HepG2 (cell line): ENCODE measurements at regions not wholly inside any gene's neighbourhood (a gene's known extent, or its start where the extent isn't known, plus 50 kb on each side); places are given as distances from the start of the nearest gene placed in this dataset.
"Not testable (repeated sequence)": the region's sequence is repeated elsewhere in the genome, so short reads cannot be mapped to it uniquely, and the experiment has no call there.

Experiments
- ATAC-seq: fragments of 200-7000 bp; cut with Tn5 transposase; 3 replicates; pipeline ENCODE4 v1.9.1; 2020; ENCODE audit warnings: mild to moderate bottlenecking, moderate library complexity
- BruUV-seq: library from RNA; stranded (reverse); fragments of 400-500 nt; replicated peaks from 2 replicates; lab custom pipeline; 2021; lab: Mats Ljungman, UMichigan
- CTCF ChIA-PET: fragments of 300-600 bp; formaldehyde crosslinking; extraction: SDS; loops from one replicate; lab custom pipeline; 2021; ENCODE audit warnings: low total read pairs, inconsistent platforms, low intra/inter-chr PET ratio; lab: Yijun Ruan, JAX
- POLR2A ChIA-PET: fragments of 350-600 bp; sonication (Branson Sonifier 250); formaldehyde crosslinking; loops from one replicate; lab custom pipeline; 2020; ENCODE audit warnings: antibody characterized with exemption, inconsistent platforms; lab: Yijun Ruan, JAX
- DNase-seq: peaks from one replicate; pipeline ENCODE4 v3.0.0-alpha.2; 2015; ENCODE audit warnings: low spot score
- FAIRE-seq: peaks from 3 replicates; lab custom pipeline; 2011; peaks lifted over from hg19 to GRCh38; lab: Jason Lieb, UNC
- H2AFZ ChIP-seq: one replicate; pipeline ENCODE4 v1.6.1; 2011; ENCODE audit warnings: low read length, inconsistent platforms
- H3K27ac ChIP-seq: fragments of 300-600 bp; 3 replicates; pipeline ENCODE4 v1.8.0; 2011; ENCODE audit warnings: mixed run types, mild to moderate bottlenecking, mixed read lengths, low read length, inconsistent platforms; ENCODE audit not compliant: insufficient read depth; ENCODE audit errors: extremely low read length
- H3K27me3 ChIP-seq, 2 experiments: fragments of 200-600 bp in 1 of 2; 2 replicates in 1 of 2; 3 replicates in 1 of 2; pipeline versions ENCODE4 v1.6.0 to v1.8.0; 2011; ENCODE audit warnings: low read length in 2 of 2, mild to moderate bottlenecking in 2 of 2, moderate library complexity in 2 of 2, inconsistent platforms in 1 of 2; ENCODE audit not compliant: insufficient read depth in 2 of 2, control insufficient read depth in 1 of 2
- H3K36me3 ChIP-seq, 2 experiments: fragments of 200-600 bp in 1 of 2; replicated peaks in 1 of 2; 2 replicates in 1 of 2; 3 replicates in 1 of 2; pipeline versions ENCODE4 v1.5.1 to v1.8.0; 2011; ENCODE audit warnings: low read length in 2 of 2, inconsistent platforms in 1 of 2; ENCODE audit not compliant: insufficient read depth in 2 of 2, control insufficient read depth in 1 of 2
- H3K4me1 ChIP-seq: 2 replicates; pipeline ENCODE4 v1.5.1; 2012; ENCODE audit warnings: low read length, inconsistent platforms; ENCODE audit not compliant: insufficient read depth
- H3K4me2 ChIP-seq: 2 replicates; pipeline ENCODE4 v1.6.0; 2011; ENCODE audit warnings: low read depth, low read length, inconsistent platforms
- H3K4me3 ChIP-seq, 3 experiments: fragments of 200-600 bp in 1 of 3; sonication (generic), shearing (Covaris generic) in 1 of 3; replicated peaks in 1 of 3; 2 replicates each; pipeline ENCODE4 v1.5.1; 2011 to 2016; ENCODE audit warnings: low read length in 3 of 3, inconsistent platforms in 2 of 3, low read depth in 2 of 3, mild to moderate bottlenecking in 2 of 3, control low read depth in 1 of 3, mixed read lengths in 1 of 3; ENCODE audit not compliant: insufficient read depth in 1 of 3
- H3K79me2 ChIP-seq: one replicate; pipeline ENCODE4 v1.6.1; 2011; ENCODE audit warnings: low read length, inconsistent platforms; ENCODE audit not compliant: insufficient read depth
- H3K9ac ChIP-seq: 2 replicates; pipeline ENCODE4 v1.6.0; 2011; ENCODE audit warnings: mild to moderate bottlenecking, low read depth, low read length, inconsistent platforms; ENCODE audit not compliant: insufficient read depth
- H3K9me3 ChIP-seq: 2 replicates; pipeline ENCODE4 v1.5.1; 2012; ENCODE audit warnings: mild to moderate bottlenecking, low read length
- H4K20me1 ChIP-seq: 2 replicates; pipeline ENCODE4 v1.6.0; 2011; ENCODE audit warnings: inconsistent platforms, mild to moderate bottlenecking, low read length, moderate library complexity; ENCODE audit not compliant: insufficient read depth
- ERF ChIP-seq: IDR thresholded peaks from 2 replicates; pipeline ENCODE4 v1.6.1; 2018; ENCODE audit warnings: missing biosample characterization, missing genetic modification reagents
- FOXP1 ChIP-seq, 2 experiments: fragments of 450-650 bp in 1 of 2; IDR thresholded peaks; 2 replicates each; pipeline ENCODE4 v1.6.1; 2017 to 2018; ENCODE audit warnings: antibody characterized with exemption in 1 of 2
- GATAD2A ChIP-seq: IDR thresholded peaks from 2 replicates; pipeline ENCODE4 v1.6.1; 2016
- ONECUT2 ChIP-seq: sonication (generic); formaldehyde crosslinking; IDR thresholded peaks from 2 replicates; pipeline ENCODE4 v1.4.0; 2020; ENCODE audit warnings: missing genetic modification reagents
- SOX13 ChIP-seq, 3 experiments: fragments of 450-650 bp in 1 of 3; sonication (generic) in 1 of 3; formaldehyde crosslinking in 1 of 3; IDR thresholded peaks in 2 of 3; conservative IDR thresholded peaks in 1 of 3; 2 replicates each; pipeline versions ENCODE4 v1.5.0 to v1.6.1; 2016 to 2020; ENCODE audit warnings: antibody characterized with exemption in 1 of 3, mild to moderate bottlenecking in 1 of 3, missing compliant biosample characterization in 1 of 3, missing genetic modification reagents in 1 of 3, moderate library complexity in 1 of 3
- STAG1 ChIP-seq: sonication (generic); formaldehyde crosslinking; IDR thresholded peaks from 2 replicates; pipeline ENCODE4 v1.4.0; 2020; ENCODE audit warnings: missing genetic modification reagents
- TCF7 ChIP-seq: sonication (generic); IDR thresholded peaks from 2 replicates; pipeline ENCODE4 v1.6.1; 2016; ENCODE audit warnings: antibody characterized with exemption, low read depth
- WGBS: methylation state at CpG from one replicate; pipeline ENCODE4 v1.1.6; 2017; ENCODE audit warnings: low lambda C conversion rate; 5-methylcytosine and 5-hydroxymethylcytosine counted together
- in situ Hi-C: cut with HindIII; loops from 2 replicates; pipeline ENCODE4 v1.10.0; 2017; ENCODE audit warnings: low pct_unique_long_range_greater_than_20kb; ENCODE audit not compliant: extremely low pct_ligation_motif_present
- intact Hi-C: fragments of 100-400 bp; cut with micrococcal nuclease; formaldehyde crosslinking; loops from one replicate; pipeline ENCODE4 v1.10.0; 2022; ENCODE audit not compliant: unreplicated experiment
- TF ChIP-seq, protein P1 (sequence below): sonication (generic); formaldehyde crosslinking; IDR thresholded peaks from 2 replicates; pipeline ENCODE4 v1.5.0; 2020; ENCODE audit warnings: mild to moderate bottlenecking, missing genetic modification reagents, moderate library complexity

DNA sequence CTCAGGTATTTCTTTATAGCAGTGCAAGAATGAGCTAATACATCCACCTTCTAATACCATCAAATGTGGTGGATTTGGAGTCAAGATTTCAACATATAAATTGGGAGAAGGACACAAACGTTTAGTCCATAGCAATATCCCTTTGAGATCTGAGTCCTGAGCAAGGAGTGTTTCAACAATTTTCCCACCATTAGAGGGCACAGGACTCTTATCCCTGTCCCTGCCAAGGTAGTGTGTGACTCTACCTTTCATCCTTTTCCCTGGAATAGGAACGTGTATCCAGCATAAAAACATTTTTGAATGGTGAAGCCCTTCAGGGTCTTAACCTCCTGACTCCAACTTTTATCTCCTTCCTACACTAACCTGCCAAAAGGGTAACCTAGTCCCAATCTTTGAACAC is 181.3 kb upstream of the SRD5A2 start:
- Histone ChIP-seq H3K27me3 (no peaks in the 10 kb centered on the region; a peak in 1 of 5 replicates), H3K4me2 (no peak overlapping the region), H2AFZ (no peak overlapping the region), H3K9ac (no peak overlapping the region), H4K20me1 (no peaks in the 10 kb centered on the region), H3K36me3 (no peaks in the 10 kb centered on the region), H3K79me2 (no peaks in the 10 kb centered on the region), H3K4me1 (peaks cover 13% of the 10 kb centered on the region), H3K27ac (no peak overlapping the region), H3K4me3 (no peak overlapping the region), H3K9me3 (no peaks in the 10 kb centered on the region)
- in situ Hi-C loops (no loop called here), intact Hi-C loops (no loop called here)
- 5% methylated on average over 2 of the region's 2 CpGs for WGBS
- peak; percentile 75 for ATAC-seq
- TF ChIP-seq, protein P1, sequence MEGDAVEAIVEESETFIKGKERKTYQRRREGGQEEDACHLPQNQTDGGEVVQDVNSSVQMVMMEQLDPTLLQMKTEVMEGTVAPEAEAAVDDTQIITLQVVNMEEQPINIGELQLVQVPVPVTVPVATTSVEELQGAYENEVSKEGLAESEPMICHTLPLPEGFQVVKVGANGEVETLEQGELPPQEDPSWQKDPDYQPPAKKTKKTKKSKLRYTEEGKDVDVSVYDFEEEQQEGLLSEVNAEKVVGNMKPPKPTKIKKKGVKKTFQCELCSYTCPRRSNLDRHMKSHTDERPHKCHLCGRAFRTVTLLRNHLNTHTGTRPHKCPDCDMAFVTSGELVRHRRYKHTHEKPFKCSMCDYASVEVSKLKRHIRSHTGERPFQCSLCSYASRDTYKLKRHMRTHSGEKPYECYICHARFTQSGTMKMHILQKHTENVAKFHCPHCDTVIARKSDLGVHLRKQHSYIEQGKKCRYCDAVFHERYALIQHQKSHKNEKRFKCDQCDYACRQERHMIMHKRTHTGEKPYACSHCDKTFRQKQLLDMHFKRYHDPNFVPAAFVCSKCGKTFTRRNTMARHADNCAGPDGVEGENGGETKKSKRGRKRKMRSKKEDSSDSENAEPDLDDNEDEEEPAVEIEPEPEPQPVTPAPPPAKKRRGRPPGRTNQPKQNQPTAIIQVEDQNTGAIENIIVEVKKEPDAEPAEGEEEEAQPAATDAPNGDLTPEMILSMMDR: peak; percentile 62
- TF ChIP-seq STAG1 (CRISPR knock-in tag): peak; percentile 72
- no peak for TF ChIP-seq ERF
- ChIA-PET POLR2A (no interaction called here), CTCF (no interaction called here)
- no TSS peak for BruUV-seq
- DNase-seq: no peak
- FAIRE-seq: peak; percentile 21

DNA sequence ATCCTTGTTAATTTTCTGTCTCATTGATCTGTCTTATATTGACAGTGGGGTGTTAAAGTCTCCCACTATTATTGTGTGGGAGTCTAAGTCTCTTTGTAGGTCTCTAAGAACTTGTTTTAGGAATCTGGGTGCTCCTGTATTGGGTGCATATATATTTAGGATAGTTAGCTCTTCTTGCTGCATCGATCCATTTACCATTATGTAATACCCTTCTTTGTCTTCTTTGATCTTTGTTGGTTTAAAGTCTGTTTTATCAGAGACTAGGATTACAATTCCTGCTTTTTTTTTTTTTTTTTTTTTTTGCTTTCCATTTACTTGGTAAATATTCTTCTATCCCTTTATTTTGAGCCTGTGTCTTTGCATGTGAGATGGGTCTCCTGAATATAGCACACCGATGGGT is 176.6 kb upstream of the SRD5A2 start:
- H3K4me3 ChIP-seq; CTCF ChIA-PET; FAIRE-seq; H3K36me3 ChIP-seq; DNase-seq; H3K27ac ChIP-seq; BruUV-seq; H3K9ac ChIP-seq; H3K79me2 ChIP-seq; H3K27me3 ChIP-seq; H2AFZ ChIP-seq; POLR2A ChIA-PET; in situ Hi-C loops; H4K20me1 ChIP-seq; intact Hi-C loops; ATAC-seq; H3K4me2 ChIP-seq; H3K9me3 ChIP-seq; TF ChIP-seq SOX13, FOXP1 (IDR thresholded peaks at IDR 0.05): not testable (repeated sequence)
- TF ChIP-seq TCF7: peak; percentile 64; the same call in 1 of the 2 replicates
- TF ChIP-seq GATAD2A (CRISPR knock-in tag): 0 out of 2 replicates have a peak, but pooled peaks have one; percentile 11
- 0 out of 4 replicates have a peak, but pooled peaks of 1 of the 2 experiments have one; percentile 26 for TF ChIP-seq SOX13 (CRISPR knock-in tag; conservative IDR thresholded peaks at IDR 0.05 in 1 of 2, IDR thresholded peaks at IDR 0.05 in 1 of 2)
- 0 out of 2 replicates have a peak, but pooled peaks have one; percentile 20 for TF ChIP-seq FOXP1 (CRISPR knock-in tag; IDR thresholded peaks at IDR 0.05)
- TF ChIP-seq ONECUT2 (CRISPR knock-in tag): peak; percentile 91
- H3K4me1 ChIP-seq: peaks cover 22% of the 10 kb centered on the region
- 20% methylated on average over 2 of the region's 2 CpGs for WGBS
